Fibroblast of lung (primary cell): ENCODE measurements at regions not wholly inside any gene's neighbourhood (a gene's known extent, or its start where the extent isn't known, plus 50 kb on each side); places are given as distances from the start of the nearest gene placed in this dataset.
A peak's percentile ranks its signal among the peaks of the same experiment; 100 is the strongest.

Experiments
- DNase-seq, 2 donors: peaks; one replicate each; pipeline versions ENCODE4 v3.0.0 to v3.0.0-alpha.2; 2010; ENCODE audit warnings: low read depth in 2 of 2
- H2AFZ ChIP-seq: 2 replicates; pipeline ENCODE4 v1.5.1; 2012; ENCODE audit warnings: low read length, control low read depth, inconsistent platforms
- H3K27ac ChIP-seq: 2 replicates; pipeline ENCODE4 v1.5.1; 2011; ENCODE audit warnings: low read length, control low read depth; ENCODE audit not compliant: insufficient read depth
- H3K27me3 ChIP-seq: 2 replicates; pipeline ENCODE4 v1.5.1; 2011; ENCODE audit warnings: mild to moderate bottlenecking, low read length; ENCODE audit not compliant: control insufficient read depth, insufficient read depth
- H3K36me3 ChIP-seq: 2 replicates; pipeline ENCODE4 v1.5.1; 2011; ENCODE audit warnings: low read length; ENCODE audit not compliant: control insufficient read depth, insufficient read depth
- H3K4me1 ChIP-seq: 2 replicates; pipeline ENCODE4 v1.5.1; 2011; ENCODE audit warnings: low read length; ENCODE audit not compliant: control insufficient read depth, insufficient read depth; ENCODE audit errors: extremely low read depth
- H3K4me2 ChIP-seq: 2 replicates; pipeline ENCODE4 v1.5.1; 2011; ENCODE audit warnings: low read length, control low read depth; ENCODE audit not compliant: insufficient read depth; ENCODE audit errors: extremely low read depth
- H3K4me3 ChIP-seq, 4 experiments: fragments of 200-600 bp in 1 of 4; sonication (generic) in 1 of 4; replicated peaks in 1 of 4; 2 replicates each; pipeline ENCODE4 v1.5.1; 2011 to 2016; ENCODE audit warnings: low read length in 4 of 4, low read depth in 3 of 4, mild to moderate bottlenecking in 3 of 4, control low read depth in 2 of 4, inconsistent platforms in 1 of 4, mixed read lengths in 1 of 4; ENCODE audit not compliant: insufficient read depth in 1 of 4; ENCODE audit errors: control extremely low read depth in 1 of 4
- H3K79me2 ChIP-seq: 2 replicates; pipeline ENCODE4 v1.5.1; 2012; ENCODE audit warnings: mild to moderate bottlenecking, low read length, inconsistent platforms; ENCODE audit not compliant: control insufficient read depth, insufficient read depth
- H3K9ac ChIP-seq: 2 replicates; pipeline ENCODE4 v1.5.1; 2011; ENCODE audit warnings: mild to moderate bottlenecking, low read length, control low read depth; ENCODE audit not compliant: insufficient read depth
- H3K9me3 ChIP-seq: 2 replicates; pipeline ENCODE4 v1.5.1; 2012; ENCODE audit warnings: low read depth, low read length; ENCODE audit not compliant: control insufficient read depth, insufficient read depth
- H4K20me1 ChIP-seq: 2 replicates; pipeline ENCODE4 v1.5.1; 2011; ENCODE audit warnings: low read length; ENCODE audit not compliant: control insufficient read depth, insufficient read depth; ENCODE audit errors: extremely low read depth
- CTCF ChIP-seq, 2 donors: IDR thresholded peaks in 1 of 2; conservative IDR thresholded peaks in 1 of 2; 1 replicate in 1 of 2; 2 replicates in 1 of 2; pipeline ENCODE4 v1.5.1; 2011 to 2012; ENCODE audit warnings: low read length in 2 of 2, control low read depth in 1 of 2, inconsistent platforms in 1 of 2, low read depth in 1 of 2, mild to moderate bottlenecking in 1 of 2
- EZH2 ChIP-seq: IDR thresholded peaks from 2 replicates; pipeline ENCODE4 v1.5.1; 2012; ENCODE audit warnings: low read length, control low read depth, mild to moderate bottlenecking; ENCODE audit errors: missing control alignments

- no peaks in the 10 kb centered on the region for H3K79me2 ChIP-seq
- no peak overlapping the region for H2AFZ ChIP-seq
- no peaks in the 10 kb centered on the region for H3K36me3 ChIP-seq
- H3K4me2 ChIP-seq = no peak overlapping the region
- TF ChIP-seq EZH2 = no peak
- no peak for TF ChIP-seq CTCF (conservative IDR thresholded peaks at IDR 0.05 in 1 of 2, IDR thresholded peaks at IDR 0.05 in 1 of 2; ENCODE audit: low read depth in 1 of 2, low read length in 2 of 2)
- H3K9ac ChIP-seq = no peak overlapping the region
- DNase-seq = no peak
- H3K9me3 ChIP-seq = no peaks in the 10 kb centered on the region
- H3K27me3 ChIP-seq = no peaks in the 10 kb centered on the region
- no peaks in the 10 kb centered on the region for H4K20me1 ChIP-seq
- H3K4me3 ChIP-seq = no peak overlapping the region
- no peaks in the 10 kb centered on the region for H3K4me1 ChIP-seq
- no peak overlapping the region for H3K27ac ChIP-seq
Measured at GRCh38 chr1:14240265-14240664, 358.2 kb upstream of the KAZN start.

- no peaks in the 10 kb centered on the region for H4K20me1 ChIP-seq
- no peak overlapping the region for H3K27ac ChIP-seq
- H2AFZ ChIP-seq = no peak overlapping the region
- H3K27me3 ChIP-seq = no peaks in the 10 kb centered on the region
- no peaks in the 10 kb centered on the region for H3K9me3 ChIP-seq
- H3K4me3 ChIP-seq = no peak overlapping the region
- H3K36me3 ChIP-seq = no peaks in the 10 kb centered on the region
- H3K9ac ChIP-seq = no peak overlapping the region
- no peak overlapping the region for H3K4me2 ChIP-seq
- DNase-seq = peak in 1 of 2 donors; percentile 16
- H3K79me2 ChIP-seq = no peaks in the 10 kb centered on the region
- TF ChIP-seq EZH2 (no peak), CTCF (conservative IDR thresholded peaks at IDR 0.05 in 1 of 2, IDR thresholded peaks at IDR 0.05 in 1 of 2; ENCODE audit: low read depth in 1 of 2, low read length in 2 of 2) (no peak)
- H3K4me1 ChIP-seq = no peaks in the 10 kb centered on the region
Measured at GRCh38 chr1:14242123-14242522, 356.4 kb upstream of the KAZN start.

GRCh38 chr1:14242870-14243269 is 355.6 kb upstream of the KAZN start:
- Histone ChIP-seq H3K9ac (no peak overlapping the region), H3K4me1 (no peaks in the 10 kb centered on the region), H2AFZ (no peak overlapping the region), H3K79me2 (no peaks in the 10 kb centered on the region), H3K27ac (no peak overlapping the region), H3K4me3 (no peak overlapping the region), H4K20me1 (no peaks in the 10 kb centered on the region), H3K9me3 (no peaks in the 10 kb centered on the region), H3K4me2 (no peak overlapping the region), H3K27me3 (no peaks in the 10 kb centered on the region), H3K36me3 (no peaks in the 10 kb centered on the region)
- DNase-seq = no peak
- no peak for TF ChIP-seq EZH2

- Histone ChIP-seq H3K4me1 (no peaks in the 10 kb centered on the region), H4K20me1 (no peaks in the 10 kb centered on the region), H3K79me2 (no peaks in the 10 kb centered on the region), H3K27ac (no peak overlapping the region), H3K4me3 (no peak overlapping the region), H3K36me3 (no peaks in the 10 kb centered on the region), H3K27me3 (no peaks in the 10 kb centered on the region), H3K4me2 (no peak overlapping the region), H3K9me3 (no peaks in the 10 kb centered on the region), H2AFZ (no peak overlapping the region), H3K9ac (no peak overlapping the region)
- no peak for TF ChIP-seq CTCF (conservative IDR thresholded peaks at IDR 0.05 in 1 of 2, IDR thresholded peaks at IDR 0.05 in 1 of 2; ENCODE audit: low read depth in 1 of 2, low read length in 2 of 2)
- TF ChIP-seq EZH2 = no peak
- DNase-seq = no peak
Measured at GRCh38 chr1:14245954-14246353, 352.5 kb upstream of the KAZN start.
